Stimulated activated naive B cell treated with anti-CD40 and anti-IgM and Interleukin-4, amounts not matched to agents 10 μg/mL and 1 μg/mL and 100 μg/mL, for 72 hours (primary cell): ENCODE measurements at regions not wholly inside any gene's neighbourhood (a gene's known extent, or its start where the extent isn't known, plus 50 kb on each side); places are given as distances from the start of the nearest gene placed in this dataset.
"Not testable (repeated sequence)": the region's sequence is repeated elsewhere in the genome, so short reads cannot be mapped to it uniquely, and the experiment has no call there.

ENCODE experiments used
- ATAC-seq, 2 donors: fragments of 150-1000 bp; cut with Tn5 transposase; replicated peaks; 2 replicates each; pipeline ENCODE4 v1.10.0; 2021; ENCODE audit warnings: moderate library complexity in 1 of 2
- DNase-seq: peaks from one replicate; pipeline ENCODE4 v3.0.0; 2021
- H3K27ac Mint-ChIP-seq: one replicate; pipeline ENCODE4 v1.8.0; 2022; ENCODE audit warnings: mild to moderate bottlenecking, mixed read lengths
- H3K27me3 Mint-ChIP-seq, 2 donors: one replicate each; pipeline ENCODE4 v1.8.0; 2022; ENCODE audit warnings: mixed read lengths in 2 of 2
- H3K36me3 Mint-ChIP-seq, 2 donors: one replicate each; pipeline ENCODE4 v1.8.0; 2022; ENCODE audit warnings: mixed read lengths in 2 of 2, mild to moderate bottlenecking in 1 of 2
- H3K4me1 Mint-ChIP-seq, 2 donors: one replicate each; pipeline ENCODE4 v1.8.0; 2022; ENCODE audit warnings: mixed read lengths in 2 of 2, mild to moderate bottlenecking in 1 of 2
- H3K4me3 Mint-ChIP-seq, 2 donors: one replicate each; pipeline ENCODE4 v1.8.0; 2022; ENCODE audit warnings: mild to moderate bottlenecking in 2 of 2, mixed read lengths in 2 of 2, moderate library complexity in 1 of 2
- H3K9me3 Mint-ChIP-seq, 2 donors: one replicate each; pipeline ENCODE4 v1.8.0; 2022; ENCODE audit warnings: mixed read lengths in 2 of 2, mild to moderate bottlenecking in 1 of 2

DNA sequence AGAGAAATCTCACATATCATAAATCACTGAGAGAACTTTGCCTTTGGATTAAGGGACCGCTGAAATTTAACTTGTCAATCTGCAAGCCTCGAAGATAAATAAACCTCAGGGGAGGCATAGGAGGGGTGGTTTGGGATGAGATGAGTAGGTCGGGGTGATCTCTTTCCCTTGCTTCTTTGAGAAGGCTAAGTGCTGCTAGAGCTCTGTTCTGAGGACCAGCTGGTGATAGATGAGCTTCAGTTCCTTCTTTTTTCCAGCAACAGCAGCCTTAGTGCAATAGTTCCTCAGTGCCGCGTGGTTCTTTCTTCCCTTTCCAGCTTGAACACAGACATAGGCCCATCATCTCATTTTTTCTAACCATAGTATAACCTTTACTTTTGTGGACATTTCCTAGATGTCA lies 2033.8 kb downstream of the KHDRBS2 start:
- H3K27ac Mint-ChIP-seq, H3K27me3 Mint-ChIP-seq, DNase-seq, H3K4me1 Mint-ChIP-seq, H3K36me3 Mint-ChIP-seq, H3K9me3 Mint-ChIP-seq, H3K4me3 Mint-ChIP-seq: not testable (repeated sequence)
- ATAC-seq: peak; percentile 62 to 69

DNA sequence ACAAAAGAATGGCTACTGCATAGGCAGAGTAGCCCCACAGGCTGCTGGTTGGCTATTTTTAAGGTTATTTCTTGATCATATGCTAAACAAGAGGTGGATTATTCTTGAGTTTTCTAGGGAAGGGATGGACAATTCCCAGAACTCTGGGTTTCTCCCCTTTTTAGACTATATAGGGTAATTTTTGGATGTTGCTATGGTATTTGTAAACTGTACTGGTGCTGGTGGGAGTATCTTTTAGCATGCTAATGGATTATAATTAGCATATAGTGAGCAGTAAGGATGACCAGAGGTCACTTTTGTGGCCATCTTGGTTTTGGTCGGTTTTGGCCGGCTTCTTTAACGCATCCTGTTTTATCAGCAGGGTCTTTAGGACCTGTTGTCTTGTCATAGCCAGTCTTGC lies 2038.5 kb downstream of the KHDRBS2 start:
- H3K27ac Mint-ChIP-seq, H3K27me3 Mint-ChIP-seq, DNase-seq, H3K4me1 Mint-ChIP-seq, H3K36me3 Mint-ChIP-seq, H3K4me3 Mint-ChIP-seq, H3K9me3 Mint-ChIP-seq, ATAC-seq: not testable (repeated sequence)
